HG03045 (cell line): ENCODE measurements at regions not wholly inside any gene's neighbourhood (a gene's known extent, or its start where the extent isn't known, plus 50 kb on each side); places are given as distances from the start of the nearest gene placed in this dataset.
"Not testable (repeated sequence)": the region's sequence is repeated elsewhere in the genome, so short reads cannot be mapped to it uniquely, and the experiment has no call there.

Experiments
- ATAC-seq: cut with Tn5 transposase; IDR thresholded peaks from one replicate; pipeline ENCODE4 v1.9.1; 2021; ENCODE audit warnings: mild to moderate bottlenecking, moderate library complexity; ENCODE audit not compliant: unreplicated experiment

DNA sequence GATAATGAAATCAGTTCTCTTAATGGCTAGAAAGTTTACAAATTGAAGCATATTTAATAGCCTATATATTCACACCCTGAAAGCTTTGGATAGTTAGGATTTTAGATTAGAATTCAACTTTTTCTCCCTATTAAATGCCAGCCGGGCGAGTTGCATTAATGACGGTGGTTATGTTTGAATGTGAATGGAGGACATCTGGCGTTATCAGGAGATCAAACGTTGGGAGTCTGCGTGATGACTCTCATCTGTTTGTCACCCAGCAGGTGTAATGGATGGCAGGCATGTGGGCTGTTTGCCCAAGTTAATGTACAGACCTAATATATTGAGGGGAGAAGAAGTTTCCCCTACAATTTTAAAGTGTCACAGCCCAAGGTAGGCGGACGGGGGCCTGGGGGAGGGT is 1227.7 kb upstream of the WWC1 start:
- ATAC-seq = no peak

DNA sequence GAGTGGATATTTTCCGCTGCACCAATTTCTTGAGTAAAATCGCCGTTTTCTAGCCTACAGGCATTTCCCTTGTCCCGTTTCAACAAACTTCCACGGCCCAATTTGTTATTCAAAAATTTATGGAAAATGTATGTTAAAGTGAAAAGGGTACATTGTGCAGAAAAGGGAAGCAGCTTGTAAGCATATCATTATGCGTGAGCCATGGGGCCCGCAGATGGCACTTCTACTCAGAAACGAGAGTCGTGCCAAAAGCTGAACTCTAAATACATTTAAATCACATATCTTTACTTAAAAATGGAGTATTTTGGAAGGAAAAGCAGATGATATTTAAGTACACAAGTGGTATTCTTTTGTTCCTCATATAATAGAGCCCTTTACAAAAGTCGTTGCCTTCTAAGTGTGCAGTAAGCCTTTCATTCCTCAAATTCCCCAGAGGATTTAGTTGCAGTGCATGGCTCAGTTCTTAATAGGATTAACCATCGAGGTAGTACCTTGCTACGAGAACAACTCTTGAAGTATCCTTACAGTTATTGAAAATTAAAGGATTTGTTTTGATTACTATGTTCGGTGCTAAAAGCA is 1227.2 kb upstream of the WWC1 start:
- ATAC-seq = no peak

DNA sequence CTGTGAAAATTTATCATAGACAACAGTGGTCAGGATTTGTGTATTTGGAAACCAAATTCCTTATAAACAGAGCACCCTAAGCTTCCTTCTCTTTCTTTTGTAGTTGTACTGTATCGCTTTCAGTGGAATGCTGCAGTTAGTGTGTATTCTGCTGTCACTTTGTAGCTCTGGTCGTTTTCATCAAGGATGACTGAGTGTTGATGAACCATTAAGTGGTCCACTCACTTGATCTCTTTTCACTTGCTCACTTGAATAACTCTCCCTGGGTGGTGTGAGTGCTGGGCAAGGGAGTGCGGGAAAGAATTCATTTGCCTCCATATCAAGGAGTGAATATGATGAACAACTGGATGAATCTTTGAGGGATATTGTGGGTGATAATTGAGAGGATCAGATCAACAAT is 1225.7 kb upstream of the WWC1 start:
- ATAC-seq = no peak

DNA sequence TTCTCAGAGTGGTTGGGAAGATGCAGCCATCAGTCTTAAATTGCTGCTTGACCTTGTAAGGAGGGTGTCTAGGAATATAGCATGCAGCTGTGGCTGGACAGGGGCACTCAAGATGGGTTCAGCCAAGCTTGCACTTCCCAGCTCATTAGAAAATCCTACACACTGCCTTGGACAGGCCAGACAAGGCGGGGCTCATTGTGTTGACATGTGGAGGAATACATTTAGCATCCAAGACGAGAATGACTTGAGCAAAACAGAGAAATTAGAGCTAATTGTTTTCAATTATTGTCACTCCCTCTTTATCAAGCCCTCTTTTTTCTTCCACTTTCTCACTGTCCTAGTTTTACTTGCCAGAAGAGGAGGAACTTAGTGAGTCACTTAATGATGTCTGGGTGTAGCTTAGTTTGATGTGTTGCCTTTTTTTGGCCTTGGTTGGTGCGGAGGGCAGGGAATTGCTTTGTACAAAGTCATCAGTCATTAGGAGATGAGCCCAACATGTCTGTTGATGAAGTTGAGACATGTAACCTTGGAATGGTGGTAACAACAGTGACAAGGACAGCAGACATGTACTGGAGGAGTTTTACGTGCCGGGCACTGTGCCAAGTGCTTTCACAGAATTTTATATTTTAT is 1219.3 kb upstream of the WWC1 start:
- no peak for ATAC-seq

DNA sequence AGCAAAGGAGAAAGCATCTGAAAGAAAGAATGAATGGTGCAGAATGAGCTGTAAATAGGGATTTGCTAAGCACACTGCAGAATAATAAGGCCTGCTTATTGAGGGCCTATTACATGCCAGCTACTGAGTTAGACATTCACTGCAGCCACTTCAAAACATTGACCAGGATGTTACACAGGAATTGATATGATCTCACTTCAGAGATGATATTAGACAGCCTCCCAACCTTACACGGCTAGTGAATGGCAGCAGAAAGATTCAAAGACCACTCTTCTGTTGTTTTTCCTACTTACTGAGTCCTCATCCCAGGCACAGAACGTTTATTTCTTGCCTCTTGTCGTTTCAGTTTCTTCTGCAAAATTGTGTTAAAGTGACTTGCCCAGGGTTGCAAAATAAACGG is 1209.9 kb upstream of the WWC1 start:
- ATAC-seq = no peak

DNA sequence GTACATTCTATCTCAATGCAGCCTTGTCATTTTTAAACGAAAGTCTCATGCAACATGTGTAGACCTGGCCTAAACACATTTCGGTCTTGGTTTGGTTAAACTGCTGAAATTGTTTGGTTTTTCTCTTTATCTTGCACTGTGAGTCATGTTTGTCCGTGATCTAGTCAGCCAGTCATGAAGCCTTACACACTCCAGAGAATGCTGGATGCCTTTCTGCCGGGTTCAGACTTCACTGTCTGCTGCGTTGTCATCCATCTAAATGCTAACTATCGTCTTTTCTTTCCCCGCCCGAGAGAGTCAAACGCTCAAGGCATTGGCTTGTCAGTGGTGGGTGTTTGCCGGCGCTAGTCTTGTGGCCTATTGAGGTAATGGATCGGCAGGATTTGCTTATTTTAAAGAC is 1194.6 kb upstream of the WWC1 start:
- ATAC-seq = no peak

DNA sequence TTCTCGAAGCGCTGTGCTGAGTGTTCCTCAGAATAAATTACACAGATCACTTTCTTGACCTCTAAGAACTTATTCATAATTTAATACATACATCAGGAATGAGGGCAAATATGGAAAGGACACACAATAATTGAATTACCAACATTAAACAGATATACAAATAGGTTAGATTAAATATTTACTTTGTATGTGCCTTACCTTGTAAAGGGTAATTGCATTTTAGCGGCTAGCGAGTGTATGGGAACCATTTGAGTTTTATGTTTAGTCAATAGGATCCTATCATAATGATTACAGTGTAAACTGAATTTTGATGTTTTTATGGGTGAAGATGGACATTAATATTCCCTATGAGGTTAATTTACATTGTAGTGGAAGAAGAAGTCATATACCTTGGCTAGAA is 1187.1 kb upstream of the WWC1 start:
- no peak for ATAC-seq

DNA sequence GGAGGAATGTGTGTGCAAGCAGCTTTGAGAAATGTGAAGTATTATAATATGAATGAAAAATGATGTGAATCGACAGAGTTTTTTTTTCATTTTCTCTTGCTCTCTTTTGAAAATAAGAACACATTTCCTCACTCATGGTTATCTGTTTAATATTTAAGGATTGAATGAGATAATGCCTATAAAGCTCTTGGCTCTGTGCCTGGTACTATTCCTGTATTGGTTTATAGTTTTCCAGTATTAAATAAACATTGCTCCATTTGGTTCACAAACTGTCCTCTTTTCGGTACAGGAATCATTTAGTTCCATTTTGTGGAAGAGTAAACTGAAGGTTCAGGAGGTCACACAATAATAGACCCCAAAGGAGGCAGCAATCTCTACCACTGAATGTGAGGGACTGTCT is 1185.5 kb upstream of the WWC1 start:
- no peak for ATAC-seq

DNA sequence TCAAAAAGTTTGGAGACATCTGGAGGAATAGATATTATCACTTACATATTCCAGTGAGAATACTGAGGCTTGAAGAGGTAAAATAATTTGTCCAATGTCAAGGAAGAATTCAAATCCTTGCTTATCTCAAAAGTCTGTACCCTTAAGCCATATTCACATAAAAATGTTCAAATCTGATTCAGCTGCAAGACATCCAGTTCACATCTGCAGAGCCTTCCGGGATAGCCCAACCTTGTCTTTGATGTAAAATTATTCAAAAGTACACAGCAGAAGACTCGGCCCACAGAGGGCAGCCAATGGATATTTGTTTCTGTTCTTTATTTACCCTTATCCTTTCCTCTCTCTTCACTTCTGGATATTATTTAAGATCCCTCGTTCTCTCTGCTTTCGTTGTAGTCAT is 1183.8 kb upstream of the WWC1 start:
- no peak for ATAC-seq

DNA sequence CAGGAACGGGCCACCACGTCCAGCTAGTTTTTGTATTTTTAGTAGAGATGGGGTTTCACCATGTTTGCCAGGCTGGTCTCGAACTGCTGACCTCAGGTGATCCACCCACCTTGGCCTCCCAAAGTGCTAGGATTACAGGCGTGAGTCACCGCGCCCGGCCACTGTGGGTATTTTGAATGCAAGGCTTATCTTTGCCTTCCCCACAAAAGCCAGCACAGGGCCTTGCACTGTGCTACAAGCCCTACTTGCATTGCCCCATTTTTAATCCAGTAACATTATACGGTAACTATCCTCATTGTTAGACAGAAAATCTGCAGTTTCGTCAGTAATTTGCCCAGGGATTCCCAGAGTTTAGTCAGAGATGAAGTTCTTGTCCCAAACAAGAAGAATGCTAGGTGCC is 1183.2 kb upstream of the WWC1 start:
- not testable (repeated sequence) for ATAC-seq

DNA sequence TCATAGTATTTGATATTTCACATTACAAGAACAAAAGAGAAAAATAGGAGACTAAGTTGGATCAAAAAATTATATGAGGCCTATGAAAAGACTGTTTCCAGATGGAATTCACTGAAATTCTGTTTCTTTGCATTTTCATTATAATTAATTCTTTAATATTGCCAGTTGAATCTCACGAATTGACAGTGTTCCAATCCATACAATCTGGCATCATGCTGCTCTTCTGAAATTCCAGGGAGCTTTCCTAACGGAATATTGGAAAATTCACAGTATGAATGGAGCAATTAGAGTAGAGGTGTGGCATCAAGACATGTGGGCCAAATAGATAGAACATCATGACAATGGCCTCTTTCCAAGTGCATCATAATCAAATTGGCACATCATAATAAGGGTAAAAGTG is 1178.9 kb upstream of the WWC1 start:
- no peak for ATAC-seq

DNA sequence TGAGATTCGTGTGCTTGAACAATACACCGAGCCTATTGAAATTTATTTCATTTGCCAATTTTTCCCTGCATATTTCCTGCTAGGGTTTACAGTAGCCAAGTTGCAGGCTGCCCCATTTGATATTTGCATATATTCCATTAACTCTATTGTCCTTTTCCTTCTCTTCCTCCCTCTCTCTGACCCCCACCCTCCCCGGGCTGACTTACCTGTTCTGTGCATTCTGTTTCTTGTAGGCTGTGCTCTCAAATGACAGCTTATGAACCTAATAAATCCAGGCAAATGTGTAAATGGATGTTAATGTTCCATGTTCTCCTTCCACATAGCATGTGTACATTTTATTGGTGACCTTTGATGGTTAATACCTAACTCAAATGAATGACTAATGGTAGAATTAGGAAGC is 1169.2 kb upstream of the WWC1 start:
- ATAC-seq = no peak

DNA sequence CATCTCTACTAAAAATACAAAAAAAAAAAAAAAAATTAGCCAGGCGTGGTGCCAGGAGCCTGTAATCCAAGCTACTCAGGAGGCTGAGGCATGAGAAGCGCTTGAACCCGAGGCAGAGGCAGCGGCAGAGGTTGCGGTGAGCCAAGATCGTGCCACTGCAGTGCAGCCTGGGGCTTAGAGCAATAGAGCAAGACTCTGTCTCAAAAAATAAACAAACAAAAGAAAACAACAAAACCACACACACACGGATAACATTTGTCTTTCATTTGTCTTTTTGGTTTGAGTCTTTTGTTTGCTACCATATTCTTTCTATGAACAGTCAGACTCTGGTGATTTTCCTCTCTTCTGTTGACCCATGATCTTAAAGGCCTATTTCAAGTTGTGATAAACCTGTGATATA is 1168.3 kb upstream of the WWC1 start:
- ATAC-seq = no peak

DNA sequence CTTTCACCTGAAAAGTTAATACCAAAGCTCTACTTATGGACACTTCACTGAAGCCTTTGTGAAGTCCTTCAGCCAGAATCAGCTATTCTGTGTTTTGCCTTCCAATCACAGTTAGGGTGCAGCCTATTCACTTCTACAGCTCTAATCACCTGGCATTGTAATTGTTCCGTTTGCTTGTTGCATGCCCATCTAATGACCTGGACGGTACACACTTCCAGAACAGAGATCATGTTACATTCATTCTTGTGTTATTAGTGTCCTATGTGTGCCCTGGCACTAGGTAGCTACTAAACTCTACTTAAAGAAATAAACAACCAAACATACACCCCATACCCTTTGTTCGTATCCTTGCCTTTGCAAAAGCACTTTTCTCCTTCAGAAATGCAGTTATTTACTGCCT is 1162.9 kb upstream of the WWC1 start:
- ATAC-seq = no peak

DNA sequence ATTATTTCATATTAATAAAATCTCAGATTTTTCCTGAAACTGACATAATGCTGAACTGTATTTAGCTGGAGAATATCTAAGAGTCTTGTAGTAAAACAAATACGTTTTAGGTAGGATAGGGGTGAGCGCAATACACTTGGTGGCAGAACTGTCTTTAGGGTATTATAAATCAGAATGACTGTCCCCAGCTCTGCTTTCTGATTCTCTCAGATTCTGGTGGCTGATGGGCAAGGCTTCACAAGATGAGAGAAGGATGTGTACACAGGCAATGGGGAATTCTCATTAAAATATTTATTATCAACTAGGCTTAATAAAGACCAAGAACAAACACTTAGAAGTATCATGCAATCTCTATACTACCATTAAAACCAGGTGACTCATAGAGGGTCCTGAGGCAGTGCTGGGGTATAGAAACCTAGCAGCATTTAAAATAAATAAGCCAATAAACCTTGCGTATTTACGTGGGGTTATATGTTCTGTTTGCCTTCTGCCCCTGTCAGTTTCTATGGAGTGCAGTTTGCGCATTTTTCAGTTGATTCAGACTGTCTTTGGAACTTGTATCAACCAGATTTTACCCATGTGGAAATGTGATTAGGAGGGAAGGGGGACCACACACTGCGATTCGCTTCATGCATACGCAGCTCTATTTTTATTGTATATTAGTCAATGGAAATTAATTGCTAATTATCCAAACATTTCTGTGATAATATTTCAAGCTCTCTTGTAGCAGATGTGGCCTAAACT is 1150.7 kb upstream of the WWC1 start:
- no peak for ATAC-seq

DNA sequence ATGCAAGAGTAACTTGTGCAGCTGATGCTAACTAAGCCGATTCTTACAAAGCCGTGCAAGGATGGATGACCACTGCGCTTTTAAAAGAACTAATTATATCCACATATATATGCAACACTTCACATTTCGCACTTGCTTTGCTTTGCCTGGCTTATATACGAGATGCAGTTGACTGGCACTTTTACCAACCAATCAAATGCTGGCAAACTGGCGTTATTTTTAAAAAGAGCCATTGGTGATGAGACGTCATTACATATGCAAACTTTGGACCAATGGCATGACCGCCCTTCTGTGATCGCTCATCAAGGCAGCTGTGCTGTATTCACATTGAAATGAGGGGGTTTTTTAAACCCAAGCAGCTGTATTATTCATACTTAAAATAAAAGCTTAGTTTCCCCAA is 1147.7 kb upstream of the WWC1 start:
- no peak for ATAC-seq

DNA sequence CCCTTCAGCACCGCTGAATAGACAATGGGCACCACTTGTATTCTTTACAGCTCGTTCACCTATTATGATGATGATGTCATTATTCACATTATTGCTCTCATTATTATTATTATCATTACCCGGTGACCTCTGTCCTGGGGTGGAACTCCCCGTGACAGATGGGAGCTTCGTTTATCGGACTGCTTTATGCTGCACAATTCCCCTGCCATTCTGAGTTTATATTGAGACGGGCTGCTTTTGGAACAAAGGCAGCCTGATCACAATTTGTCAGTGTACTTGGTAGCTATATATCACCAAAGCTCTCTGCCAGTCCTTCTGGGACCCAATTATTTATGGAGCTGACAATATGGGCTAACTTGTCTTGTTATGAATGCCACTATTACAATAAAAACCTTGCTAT is 1145.6 kb upstream of the WWC1 start:
- ATAC-seq = no peak

DNA sequence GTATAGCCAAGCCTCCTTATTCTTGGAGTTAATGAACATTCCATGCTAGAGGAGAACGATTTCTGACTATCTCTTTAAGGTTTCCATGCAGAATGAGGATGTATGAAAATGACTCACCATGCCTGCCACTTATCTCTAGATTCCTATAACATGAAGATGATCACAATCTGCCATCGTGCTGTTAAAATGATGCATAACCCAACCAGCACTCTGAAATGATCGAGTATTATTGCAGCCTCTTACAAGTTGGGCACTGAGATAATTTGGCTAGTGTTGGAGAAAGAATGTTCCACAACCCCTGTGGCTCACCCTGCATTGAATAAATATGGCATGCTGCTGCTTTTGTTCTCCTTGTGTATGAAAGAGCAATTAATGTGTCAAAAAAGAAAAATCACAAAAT is 1143.6 kb upstream of the WWC1 start:
- no peak for ATAC-seq

DNA sequence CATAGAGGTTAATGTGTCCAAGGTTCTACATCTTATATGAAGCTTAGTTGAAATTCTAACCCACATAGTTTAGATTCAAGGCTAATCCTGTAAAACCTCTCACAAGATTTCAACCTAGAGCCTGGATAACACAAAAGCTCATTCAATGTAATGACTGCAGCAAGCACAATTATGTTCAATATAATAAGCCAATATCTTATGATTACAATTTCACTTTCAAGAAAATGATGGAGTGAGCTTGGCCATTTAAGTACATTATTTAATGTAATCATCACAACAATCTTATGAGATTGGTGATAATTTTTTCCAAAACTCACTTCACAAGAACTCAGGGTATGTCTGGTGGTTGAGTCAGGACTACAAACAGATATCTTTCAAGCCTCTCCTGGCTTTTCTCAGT is 1140.8 kb upstream of the WWC1 start:
- no peak for ATAC-seq

DNA sequence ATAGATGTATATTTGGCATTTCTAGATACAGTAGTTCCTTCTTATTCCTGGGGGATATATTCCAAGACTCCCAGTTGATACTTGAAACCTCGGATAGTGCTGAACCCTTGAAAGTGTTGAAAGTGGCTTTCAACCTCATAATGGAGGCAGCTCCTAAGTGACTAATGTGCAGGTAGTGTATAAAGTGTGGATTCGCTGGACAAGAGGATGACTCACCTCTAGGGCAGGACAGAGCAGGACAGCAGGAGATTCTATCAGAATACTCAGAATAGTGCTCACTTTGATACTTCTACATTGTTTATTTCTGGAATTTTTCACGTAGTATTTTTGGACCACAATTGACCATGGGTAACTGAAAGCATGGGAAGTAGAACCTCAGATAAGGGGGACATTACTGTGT is 1138.9 kb upstream of the WWC1 start:
- no peak for ATAC-seq

DNA sequence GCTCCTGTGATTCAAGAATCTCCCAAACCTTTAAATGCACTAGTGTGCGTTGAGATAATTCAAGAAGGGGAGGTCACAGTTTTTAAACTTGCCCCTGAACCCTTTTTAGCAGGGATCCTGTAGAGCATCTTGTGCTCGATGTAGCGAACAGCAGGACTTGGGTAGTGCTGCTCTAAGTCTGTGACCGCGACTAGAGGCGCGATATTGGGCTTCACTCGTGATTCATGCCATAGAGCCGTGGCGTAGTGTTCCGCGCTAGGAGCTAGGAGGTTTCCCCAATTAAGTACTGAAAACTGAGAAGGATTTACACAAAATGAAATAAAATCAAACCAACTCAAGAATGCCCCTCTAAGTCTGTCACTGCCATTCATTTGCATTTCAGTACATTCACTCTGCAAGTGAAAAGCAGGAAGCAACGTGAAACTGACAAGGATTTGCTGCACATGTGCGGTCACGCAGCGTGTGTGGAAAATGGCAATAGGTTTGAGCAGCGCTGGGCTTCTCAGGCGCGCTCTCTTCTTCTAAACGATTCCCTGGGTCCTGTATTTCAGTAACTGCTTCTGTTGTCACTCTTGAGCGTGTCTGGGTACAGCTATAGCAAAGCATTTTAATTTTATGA is 1135.9 kb upstream of the WWC1 start:
- ATAC-seq = no peak

DNA sequence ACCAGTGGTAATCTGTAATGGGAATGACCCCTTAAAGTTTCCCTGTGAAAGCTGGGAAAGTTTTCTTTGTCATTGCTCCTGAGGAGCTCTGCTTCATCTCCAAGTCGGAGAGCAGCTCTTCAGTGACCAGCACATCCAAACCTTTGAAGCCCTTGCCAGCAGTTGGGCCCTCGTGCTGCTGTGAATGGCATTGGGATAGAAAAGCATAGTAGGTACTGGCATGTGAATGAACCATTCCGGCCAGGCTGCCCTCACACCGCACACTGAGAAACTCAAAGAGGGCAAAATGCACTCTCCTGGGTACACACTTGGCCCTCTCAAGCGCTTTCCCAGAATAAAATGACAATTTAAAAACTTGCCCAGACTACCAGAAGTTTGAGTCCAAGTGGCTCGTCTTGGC is 1135.0 kb upstream of the WWC1 start:
- ATAC-seq = no peak
